NCI-H1092 treated with DMSO at 0.1 percent for 48 hours (cell line): ENCODE measurements at regions not wholly inside any gene's neighbourhood (a gene's known extent, or its start where the extent isn't known, plus 50 kb on each side); places are given as distances from the start of the nearest gene placed in this dataset.

ENCODE experiments used
- DNase-seq: peaks from one replicate; lab custom pipeline; 2025; lab: John Stamatoyannopoulos, UW

DNA sequence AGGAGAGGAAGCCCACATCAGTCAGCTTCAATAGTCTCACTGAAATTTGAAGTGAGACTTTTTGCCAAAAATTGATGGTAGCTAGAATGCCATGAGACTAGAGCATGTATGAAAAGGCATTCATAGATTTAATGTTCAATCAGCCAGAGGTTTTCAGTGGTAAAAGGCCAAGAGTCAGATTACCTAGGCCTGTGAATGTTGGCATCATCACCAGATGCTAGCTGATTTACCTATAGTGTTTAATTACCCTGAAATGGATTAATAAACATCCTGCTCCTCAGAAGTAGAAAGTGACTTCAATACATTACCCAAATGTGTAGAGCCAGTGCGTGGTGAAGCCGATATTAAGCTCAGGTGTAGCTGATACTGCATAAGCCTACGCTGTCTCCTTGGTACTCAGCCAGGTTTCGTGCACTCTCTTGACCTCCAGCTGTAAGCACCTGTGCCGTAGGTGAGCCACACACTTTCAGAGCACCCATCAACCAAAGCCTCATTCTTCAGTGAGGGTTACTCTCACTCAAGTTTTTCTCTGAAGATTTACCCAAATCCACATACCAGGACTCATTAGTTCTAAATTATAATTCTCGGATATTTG, 1140.3 kb upstream of the SLC10A2 start:
- DNase-seq: no peak

DNA sequence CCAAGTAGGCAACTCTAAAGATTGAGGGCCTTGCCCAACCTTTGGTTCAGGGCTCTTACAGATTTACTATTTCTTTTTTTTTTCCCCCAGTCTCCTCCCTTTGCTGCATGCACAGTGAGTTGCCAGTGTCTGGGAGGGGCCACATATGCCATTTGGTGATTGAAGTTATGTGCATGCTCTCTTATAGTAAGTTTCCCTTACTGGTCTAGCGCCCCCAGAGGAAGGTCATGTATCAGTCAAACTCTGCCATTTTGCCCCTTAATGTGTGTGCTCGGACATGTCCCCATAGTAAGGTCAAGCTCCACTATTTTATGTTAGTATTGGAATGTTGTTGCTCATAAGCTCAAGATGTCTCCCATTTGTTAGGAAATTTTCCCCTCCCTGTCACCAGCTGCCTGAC, 1138.0 kb upstream of the SLC10A2 start:
- DNase-seq: no peak

DNA sequence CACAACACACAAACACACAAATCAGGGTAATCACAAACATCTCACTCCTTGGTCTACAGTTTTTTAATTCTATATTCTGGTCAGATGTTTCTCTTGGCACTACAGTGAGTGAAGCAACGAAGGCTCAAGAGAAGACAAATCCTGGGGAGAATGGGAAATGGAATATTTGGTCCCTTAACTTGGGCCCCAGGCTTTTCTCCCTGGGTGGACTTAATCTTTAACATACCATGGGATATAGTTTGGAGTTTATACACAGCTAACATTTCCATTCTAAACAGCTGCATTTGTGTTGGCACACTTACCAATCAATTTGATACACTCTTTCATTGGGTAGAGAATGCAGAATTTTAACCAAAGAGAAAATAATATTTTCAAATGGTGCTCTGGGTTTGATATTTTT, 1132.6 kb upstream of the SLC10A2 start:
- DNase-seq: no peak

DNA sequence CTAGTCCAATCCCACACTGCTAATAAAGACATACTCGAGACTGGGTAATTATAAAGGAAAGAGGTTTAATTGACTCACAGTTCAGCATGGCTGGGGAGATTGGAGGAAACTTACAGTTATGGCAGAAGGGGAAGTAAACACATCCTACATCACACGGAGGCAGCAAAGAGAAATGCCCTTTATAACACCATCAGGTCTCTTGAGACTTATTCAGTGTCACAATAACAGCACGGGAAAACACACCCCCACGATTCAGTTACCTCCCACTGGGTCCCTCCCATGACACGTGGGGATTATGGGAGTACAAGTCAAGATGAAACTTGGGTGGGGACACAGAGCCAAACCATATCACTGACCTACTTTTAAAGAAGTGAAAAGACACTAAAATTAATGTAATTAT, 1130.4 kb upstream of the SLC10A2 start:
- no peak for DNase-seq

DNA sequence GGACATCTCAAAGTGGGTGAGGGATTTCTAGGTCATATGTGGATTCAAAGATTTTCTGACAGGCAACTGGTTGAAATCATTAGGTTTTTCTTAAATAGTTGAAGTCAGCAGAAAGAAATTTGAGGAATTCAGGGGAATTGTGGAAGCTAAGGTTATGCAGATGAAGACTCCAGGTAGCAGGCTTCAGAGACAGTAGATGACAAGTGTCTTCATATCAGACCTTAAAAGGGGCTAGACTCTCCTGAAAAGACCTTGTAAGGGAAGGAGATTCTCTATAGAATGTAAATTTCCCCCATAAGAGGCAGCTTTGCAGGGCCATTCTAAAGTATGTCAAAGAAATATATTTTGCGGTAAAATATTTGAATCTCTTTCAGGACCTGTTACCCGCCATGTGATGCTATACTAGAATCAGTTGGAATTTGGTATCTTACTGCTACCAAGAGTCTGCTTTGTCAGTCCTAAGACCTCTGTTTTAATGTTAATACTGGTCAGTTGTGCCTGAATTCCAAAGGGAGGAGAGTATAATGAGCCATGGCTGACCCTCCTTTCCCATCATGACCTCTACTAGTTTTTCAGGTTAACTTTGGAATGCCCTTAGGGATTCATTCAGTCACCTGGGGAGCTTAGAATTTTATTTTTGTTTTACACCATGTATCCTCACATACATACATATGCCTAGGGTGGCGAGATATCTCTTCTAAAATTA, 1115.5 kb upstream of the SLC10A2 start:
- DNase-seq: no peak

DNA sequence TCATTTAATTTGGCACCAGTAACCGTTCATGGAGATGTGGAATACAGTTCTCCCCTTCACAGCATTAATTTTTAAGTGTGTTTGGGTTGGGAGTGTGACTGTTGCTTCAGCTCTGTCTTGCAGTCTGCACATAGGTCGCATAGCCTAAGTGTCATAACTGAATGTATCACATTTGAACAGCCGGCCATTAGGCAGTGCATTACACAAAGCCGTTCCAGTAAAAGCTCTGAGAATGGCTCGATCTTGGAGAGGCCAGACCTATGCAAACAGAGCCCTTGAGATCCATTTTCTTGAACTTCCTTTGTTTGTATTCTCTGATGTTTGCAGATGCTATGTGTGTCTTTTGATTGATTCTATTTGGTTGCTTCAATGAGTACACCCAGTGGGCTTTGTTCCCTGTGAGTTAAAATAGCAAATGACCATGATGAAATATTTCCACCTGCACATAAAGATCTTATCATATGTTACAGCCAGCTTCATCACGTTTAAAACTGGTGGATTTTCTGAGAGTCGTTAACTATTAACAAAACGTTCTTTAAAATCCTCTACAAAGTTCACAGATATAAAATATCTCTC, 1104.9 kb upstream of the SLC10A2 start:
- DNase-seq: peak; percentile 97

DNA sequence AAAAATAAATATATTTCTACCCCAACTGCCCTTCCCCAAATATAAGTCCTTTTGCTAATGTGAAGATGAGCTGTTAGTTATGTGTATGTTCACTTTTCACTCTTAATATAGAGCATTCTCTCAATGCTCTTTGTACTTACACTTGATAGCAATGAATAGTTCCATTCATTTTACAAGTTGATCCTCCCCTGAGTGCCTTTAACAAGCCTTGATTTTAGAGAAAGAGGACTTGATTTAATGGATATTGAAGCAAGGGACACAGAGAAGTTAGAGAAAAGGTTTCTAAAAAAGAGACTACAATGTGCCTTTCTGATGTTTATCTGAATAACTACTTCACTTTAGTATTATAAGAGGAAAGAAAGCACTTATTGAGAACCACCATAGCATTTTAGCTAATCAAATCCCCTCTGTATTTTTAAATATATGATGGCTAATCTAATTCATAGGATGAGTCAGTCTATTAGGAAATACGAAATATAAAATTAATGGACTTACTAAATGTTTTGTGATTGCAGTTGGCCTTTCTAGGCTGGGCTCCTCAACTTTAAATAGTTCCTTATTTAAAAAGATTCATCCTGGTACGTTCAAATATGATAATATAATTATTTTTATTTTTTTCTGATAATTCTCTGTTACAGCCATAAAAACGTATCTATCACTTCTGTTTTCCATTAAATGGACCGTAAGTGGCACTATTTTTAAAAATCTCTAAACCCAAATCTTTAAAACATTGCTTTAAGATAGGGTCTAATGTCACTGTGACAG, 1097.8 kb upstream of the SLC10A2 start:
- no peak for DNase-seq

DNA sequence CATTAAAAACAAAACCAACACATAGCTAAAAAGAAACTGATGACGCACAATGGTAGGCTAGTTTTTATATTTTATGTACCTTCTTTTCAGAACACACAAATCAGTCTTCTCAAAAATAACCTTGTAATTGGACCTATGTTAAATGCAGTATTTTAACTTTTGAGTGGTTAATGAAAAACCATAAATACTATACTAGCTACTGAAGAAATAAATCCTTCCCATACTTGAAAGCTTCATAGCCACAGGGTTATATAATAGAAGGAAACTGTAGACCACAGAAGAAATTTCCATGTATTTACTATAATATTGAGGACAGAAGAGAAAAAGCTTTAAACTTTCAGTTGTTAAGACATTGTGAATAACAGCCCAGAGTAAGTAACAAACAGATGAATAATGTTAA, 1094.3 kb upstream of the SLC10A2 start:
- DNase-seq: no peak

DNA sequence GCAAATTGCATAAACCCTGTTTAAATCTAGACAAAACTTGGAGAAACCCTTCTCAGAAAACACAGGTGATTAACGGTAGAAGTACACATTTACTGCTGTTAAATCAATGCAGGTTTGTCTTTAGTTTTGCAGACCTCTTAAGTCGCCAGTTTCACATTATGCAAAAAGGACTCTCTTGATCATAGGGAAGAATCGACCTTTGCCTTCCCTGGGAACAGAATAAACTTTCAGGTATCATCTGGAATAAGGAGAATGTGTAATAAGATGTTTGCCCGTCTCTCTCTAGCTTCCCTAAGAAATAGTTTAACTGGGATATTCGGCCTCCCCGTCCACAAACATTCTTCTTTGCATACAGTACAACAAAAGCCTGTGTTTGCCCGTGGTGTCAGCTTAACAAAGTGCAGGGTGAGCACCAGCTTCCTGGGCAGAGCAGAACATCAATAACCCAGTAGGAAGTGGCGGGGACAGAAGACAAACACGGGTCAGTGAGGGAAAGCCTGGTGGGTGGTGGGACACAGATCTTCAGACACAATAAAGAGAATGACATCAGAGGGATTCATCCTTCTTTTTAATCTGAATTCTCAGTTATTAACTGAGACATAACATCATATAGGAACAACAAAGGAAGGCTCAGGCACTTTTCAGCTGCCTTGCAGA, 1077.7 kb upstream of the SLC10A2 start:
- peak; percentile 94 for DNase-seq

DNA sequence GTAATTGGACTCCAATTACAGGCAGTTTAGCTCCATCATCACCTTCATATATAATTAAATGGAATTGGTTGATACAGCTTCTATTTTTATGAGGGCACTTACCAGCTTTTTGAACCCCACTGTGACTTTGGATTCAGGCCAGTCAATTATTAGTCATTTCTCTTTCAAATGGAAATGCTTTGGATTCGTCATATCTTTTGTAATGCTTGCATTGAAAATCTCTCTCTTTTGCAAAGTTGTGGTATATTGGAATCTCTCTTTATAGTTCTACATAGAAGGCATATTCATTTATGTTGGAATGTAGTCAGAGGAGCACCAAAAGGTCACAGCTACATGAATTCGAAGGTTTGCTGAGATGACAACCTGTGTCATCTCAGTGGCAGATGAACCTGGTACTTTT, 1074.3 kb upstream of the SLC10A2 start:
- DNase-seq: peak; percentile 65

DNA sequence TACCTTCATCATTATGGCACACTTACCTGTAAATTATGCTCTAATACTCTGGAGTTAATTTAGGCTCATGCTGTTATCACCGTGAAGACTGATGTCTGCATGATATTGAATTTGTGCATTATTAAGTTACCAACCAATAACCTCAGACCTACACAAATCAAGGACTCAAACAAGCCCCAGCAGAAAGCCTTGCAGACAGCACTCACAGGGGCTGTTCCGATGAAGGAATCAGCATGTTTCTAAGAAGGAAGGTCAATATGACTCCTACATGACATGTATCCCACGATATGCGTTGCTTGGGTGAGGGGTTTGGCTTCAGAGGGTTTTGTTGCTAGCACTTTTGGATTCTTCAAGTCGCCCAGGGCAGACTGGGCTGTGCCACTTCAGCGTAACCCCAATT, 1071.2 kb upstream of the SLC10A2 start:
- DNase-seq: no peak

DNA sequence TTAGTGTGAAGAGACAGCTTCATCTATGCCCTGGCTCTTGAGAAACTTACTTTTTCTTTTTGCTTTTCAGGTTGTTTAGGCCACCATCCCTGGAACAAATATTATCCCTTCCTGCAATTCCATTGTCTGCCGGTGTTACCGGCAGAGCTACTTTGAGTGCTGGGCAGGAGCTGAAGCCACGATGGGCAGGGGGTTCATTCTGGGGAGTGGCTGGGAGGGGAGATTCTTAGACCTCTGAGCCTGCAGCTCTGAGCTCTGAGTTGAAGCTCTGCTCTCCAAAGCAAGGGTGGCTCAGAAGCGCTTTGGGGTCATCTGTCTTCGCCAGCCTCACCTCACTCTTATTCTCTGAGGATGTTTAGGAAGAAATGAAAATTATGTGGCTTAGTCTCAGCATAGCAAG, 1066.6 kb upstream of the SLC10A2 start:
- DNase-seq: no peak

DNA sequence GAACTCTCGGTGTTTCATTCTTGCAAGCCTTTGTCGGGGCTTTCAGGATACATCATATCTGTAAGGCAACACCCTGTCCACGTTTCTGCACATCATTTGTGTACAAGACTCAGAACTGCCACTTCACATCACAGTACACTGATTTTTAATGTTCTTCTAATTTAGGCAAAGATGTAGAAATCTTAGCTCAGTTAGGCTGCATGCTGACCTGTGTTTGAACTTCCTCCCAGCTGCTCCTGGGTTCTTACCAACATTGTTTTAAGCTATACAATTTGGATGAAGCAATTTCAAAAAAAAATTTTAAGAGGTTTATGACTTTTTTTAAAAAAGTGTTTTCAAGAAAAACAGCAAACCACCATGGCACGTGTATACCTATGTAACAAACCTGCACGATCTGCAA, 1047.9 kb upstream of the SLC10A2 start:
- DNase-seq: no peak

DNA sequence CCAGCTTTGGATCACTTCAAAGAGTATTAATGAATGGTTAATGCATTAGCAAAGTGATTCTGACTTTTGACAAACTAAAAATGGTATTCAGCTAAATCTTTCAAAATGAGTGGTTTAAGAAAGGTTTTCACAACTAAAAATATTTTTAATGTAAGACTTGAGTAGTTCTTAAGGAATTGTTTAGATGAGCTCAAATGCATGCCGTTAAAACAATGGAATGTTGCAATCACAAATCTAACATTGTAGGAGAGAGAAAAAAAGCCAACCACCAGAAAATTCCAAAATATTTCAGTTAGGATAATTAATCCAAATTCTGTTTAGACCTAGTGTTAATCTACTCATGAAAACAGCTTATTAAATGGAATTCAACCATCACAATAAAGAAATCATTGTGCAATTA, 1044.8 kb upstream of the SLC10A2 start:
- no peak for DNase-seq

DNA sequence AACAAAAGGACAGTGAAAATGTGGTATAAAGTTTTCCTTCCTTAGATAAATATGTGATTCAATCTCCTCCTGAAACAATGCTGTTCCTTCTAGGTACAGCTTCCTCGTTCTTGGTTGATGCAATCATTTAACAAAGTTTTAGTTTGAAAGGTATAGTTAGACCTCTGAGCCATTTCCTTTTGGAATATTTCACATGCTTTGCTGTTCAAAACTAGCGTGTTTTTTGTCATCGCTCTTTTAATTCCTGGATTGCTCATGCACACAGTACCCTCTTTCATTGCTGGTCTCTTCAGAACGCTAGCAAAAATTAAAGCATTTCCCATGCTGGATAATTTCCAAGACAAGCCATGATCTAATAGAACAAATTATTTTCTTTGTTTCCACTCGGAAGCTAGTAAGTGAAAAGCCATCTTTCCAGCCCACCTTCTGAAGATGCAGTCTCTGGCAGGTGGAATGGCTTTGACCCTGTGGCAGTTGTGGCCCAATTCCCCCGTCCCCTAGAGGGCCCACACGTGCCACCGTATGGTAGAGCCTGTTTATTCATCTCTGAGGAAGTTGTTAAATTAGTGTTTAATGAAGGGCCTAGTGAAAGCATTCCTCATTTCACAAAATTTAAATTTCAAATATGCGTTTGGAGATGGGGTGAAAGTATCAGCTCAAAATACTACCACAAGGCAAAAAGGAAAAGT, 1040.6 kb upstream of the SLC10A2 start:
- no peak for DNase-seq

DNA sequence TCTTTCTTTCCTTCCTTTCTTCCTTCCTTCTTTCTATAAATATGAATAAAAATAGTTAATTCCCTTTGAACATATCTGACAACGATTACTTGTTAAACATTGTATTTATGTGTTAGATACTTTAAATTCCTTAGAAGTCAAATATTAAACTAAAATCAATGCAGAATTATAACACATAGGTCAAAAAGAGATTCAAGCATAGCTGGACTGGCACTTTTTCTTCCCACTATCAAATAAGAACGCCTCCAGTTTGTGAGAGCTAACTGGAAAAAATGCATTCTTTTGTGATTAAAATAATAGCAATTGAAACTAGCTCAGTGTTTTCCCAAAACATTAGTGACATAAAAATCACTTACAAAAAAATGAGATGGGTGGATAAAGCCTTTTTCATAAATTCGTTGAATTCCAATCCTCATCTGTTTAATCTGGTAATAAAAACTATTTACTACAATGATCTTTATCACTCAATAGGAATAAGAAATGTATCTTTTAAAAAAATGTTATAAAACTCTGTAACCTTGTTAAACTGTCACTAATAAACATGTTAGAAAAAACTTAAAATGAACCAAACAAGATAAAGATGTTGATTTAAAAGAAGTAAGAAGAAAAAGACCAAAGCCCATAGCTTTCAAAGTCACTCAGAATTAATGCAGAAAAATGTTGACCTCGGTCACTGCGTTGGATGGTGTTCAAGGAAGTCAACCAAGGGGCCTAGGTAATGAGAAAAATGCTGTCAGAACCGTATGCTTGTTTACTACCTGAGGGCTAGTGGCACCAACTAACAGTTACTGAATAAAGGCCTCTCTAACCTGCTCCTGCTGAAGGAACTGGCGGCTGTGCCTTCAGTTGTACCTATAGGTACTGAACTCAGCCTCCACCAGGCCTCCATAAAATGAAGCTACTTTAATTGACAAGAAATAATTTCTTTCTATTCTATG, 1039.5 kb upstream of the SLC10A2 start:
- DNase-seq: no peak

DNA sequence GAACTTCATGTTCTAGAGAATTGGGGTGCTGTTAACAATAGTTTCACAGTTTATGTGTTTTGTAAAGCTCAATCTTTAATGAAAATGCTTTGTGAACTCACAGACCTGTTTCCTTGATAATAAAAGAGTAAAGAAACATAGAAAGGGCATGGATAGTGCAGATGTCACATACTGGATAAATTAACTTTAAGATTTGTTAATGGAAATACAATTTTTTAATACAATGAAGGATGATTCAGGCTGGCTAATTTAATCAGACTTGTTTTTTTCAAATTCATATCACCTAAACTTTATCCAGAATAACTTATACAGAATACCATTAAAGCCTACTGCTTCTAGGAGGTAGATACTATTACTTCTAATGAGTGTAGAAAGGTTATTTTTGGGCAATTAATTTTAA, 1033.5 kb upstream of the SLC10A2 start:
- DNase-seq: no peak

DNA sequence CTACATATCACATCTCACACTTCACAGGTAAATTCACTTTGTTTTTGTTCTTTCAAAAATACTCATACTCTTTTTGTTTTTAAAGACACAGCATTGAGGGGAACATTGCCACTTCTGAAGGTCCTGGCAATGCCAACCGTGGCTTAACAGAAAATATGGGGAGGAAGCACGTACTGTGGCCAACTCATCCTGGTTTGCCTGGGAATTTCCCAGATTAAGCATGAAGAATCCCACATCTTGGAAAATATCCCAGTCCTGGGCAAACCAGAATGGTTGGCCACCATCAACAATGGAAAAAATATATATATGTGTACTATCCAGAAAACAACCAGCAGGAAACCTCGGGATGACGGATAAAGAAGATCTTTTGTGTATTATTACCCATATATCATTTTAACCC, 1032.2 kb upstream of the SLC10A2 start:
- DNase-seq: no peak

DNA sequence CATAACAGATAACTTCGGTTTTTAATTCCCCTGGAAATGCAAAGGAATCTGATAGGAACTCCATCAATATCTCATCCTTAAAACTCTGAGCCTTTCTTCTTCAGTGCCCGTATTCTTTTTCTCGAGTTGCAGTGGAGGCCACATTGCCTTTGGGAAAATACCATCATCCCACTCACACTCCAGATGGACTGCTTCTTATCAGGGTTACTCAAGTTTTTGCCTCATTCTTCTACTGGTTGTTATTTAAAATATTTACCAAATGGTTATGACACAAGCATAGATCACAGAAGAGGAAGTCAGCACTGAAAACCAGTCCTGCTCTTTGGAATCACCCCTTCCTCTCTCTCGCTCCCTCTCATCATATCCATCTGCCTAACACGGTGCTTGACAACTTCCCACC, 1020.5 kb upstream of the SLC10A2 start:
- no peak for DNase-seq

DNA sequence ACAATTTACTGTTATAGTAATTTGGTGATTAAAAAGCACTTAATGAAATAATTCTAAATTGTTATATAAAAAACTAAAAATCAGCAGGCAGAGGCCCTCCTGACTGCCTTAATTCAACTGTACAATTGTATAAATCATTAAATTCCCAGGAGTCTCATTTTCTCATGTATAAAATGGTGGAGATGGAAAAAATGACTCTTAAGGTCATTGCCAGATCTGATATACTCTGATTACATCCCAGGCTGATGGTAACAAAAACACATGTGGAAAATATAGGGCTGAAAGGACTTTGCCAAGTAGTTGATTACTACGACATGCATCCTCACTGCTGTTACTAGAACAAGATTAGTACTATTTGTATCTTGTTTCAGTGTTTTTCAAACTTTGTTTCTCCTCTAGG, 1020.0 kb upstream of the SLC10A2 start:
- no peak for DNase-seq

DNA sequence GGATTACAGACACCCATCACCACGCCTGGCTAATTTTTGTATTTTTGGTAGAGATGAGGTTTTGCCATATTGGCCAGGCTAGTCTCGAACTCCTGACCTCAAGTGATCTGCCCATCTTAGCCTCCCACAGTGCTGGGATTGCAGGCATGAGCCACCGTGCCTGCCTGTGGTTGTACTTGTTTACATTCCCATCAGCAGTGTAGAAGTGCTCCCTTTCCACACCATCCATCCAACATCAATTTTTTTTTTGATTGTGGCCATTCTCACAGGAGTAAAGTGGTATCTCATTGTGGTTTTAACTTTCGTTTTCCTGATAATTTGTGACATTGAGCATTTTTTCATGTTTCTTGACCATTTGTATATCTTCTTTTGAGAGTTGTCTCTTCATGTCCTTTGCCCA, 1019.4 kb upstream of the SLC10A2 start:
- no peak for DNase-seq
